Adrenal gland (tissue), 5 donors: ENCODE measurements at regions not wholly inside any gene's neighbourhood (a gene's known extent, or its start where the extent isn't known, plus 50 kb on each side); places are given as distances from the start of the nearest gene placed in this dataset.

ENCODE experiments used
- POLR2A ChIP-seq, 2 donors: fragments of 450-650 bp; IDR thresholded peaks; one replicate each; pipeline ENCODE4 v1.6.1; 2017; ENCODE audit warnings: antibody characterized with exemption in 2 of 2, mild to moderate bottlenecking in 2 of 2, moderate library complexity in 1 of 2
- TF ChIP-seq, protein P1 (sequence below), 6 experiments: fragments of 450-650 bp in 4 of 6; fragments of 200-600 bp in 2 of 6; sonication (generic) in 1 of 6; IDR thresholded peaks; 1 replicate in 5 of 6; 2 replicates in 1 of 6; pipeline versions ENCODE4 v1.5.1 to v1.8.0; 2016 to 2021; ENCODE audit warnings: antibody characterized with exemption in 6 of 6, mild to moderate bottlenecking in 2 of 6, moderate library complexity in 1 of 6
- donor health status: DM: no; HTN: no; CAD: no.

GRCh38 chr2:853203-853870 lies 97.3 kb upstream of the SNTG2 start:
- TF ChIP-seq POLR2A (IDR thresholded peaks at IDR 0.05) = no peak
- TF ChIP-seq, protein P1, sequence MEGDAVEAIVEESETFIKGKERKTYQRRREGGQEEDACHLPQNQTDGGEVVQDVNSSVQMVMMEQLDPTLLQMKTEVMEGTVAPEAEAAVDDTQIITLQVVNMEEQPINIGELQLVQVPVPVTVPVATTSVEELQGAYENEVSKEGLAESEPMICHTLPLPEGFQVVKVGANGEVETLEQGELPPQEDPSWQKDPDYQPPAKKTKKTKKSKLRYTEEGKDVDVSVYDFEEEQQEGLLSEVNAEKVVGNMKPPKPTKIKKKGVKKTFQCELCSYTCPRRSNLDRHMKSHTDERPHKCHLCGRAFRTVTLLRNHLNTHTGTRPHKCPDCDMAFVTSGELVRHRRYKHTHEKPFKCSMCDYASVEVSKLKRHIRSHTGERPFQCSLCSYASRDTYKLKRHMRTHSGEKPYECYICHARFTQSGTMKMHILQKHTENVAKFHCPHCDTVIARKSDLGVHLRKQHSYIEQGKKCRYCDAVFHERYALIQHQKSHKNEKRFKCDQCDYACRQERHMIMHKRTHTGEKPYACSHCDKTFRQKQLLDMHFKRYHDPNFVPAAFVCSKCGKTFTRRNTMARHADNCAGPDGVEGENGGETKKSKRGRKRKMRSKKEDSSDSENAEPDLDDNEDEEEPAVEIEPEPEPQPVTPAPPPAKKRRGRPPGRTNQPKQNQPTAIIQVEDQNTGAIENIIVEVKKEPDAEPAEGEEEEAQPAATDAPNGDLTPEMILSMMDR (IDR thresholded peaks at IDR 0.05) = no peak
